Gastrocnemius medialis (tissue), 4 donors: ENCODE measurements at regions not wholly inside any gene's neighbourhood (a gene's known extent, or its start where the extent isn't known, plus 50 kb on each side); places are given as distances from the start of the nearest gene placed in this dataset.

ENCODE experiments used
- ATAC-seq, 2 donors: fragments of 150-250 bp; one replicate each; pipeline ENCODE4 v1.9.1; 2016
- DNase-seq, 2 donors: peaks; one replicate each; pipeline ENCODE4 v3.0.0-alpha.2; 2019
- H3K27ac ChIP-seq, 4 donors: fragments of 200-600 bp; sonication (generic); 1 replicate in 1 of 4; 2 replicates in 3 of 4; pipeline ENCODE4 v1.5.1; 2016 to 2018; ENCODE audit warnings: mild to moderate bottlenecking in 2 of 4, moderate library complexity in 1 of 4
- H3K27me3 ChIP-seq, 3 donors: fragments of 200-600 bp; sonication (generic) in 2 of 3; 1 replicate in 1 of 3; 2 replicates in 2 of 3; pipeline versions ENCODE4 v1.5.1 to v1.6.0; 2016 to 2019; ENCODE audit warnings: mild to moderate bottlenecking in 1 of 3, moderate library complexity in 1 of 3
- H3K36me3 ChIP-seq, 2 donors: fragments of 200-600 bp; sonication (generic) in 1 of 2; one replicate each; pipeline ENCODE4 v1.5.1; 2017 to 2018
- H3K4me1 ChIP-seq, 2 donors: fragments of 200-600 bp; sonication (generic) in 1 of 2; one replicate each; pipeline ENCODE4 v1.5.1; 2016 to 2017; ENCODE audit warnings: mild to moderate bottlenecking in 2 of 2
- H3K4me3 ChIP-seq, 4 donors: fragments of 200-600 bp; sonication (generic) in 3 of 4; 1 replicate in 1 of 4; 2 replicates in 3 of 4; pipeline ENCODE4 v1.5.1; 2016 to 2019; ENCODE audit warnings: mild to moderate bottlenecking in 2 of 4
- H3K9me3 ChIP-seq, 3 donors: fragments of 200-600 bp; sonication (generic) in 2 of 3; 1 replicate in 1 of 3; 2 replicates in 2 of 3; pipeline ENCODE4 v1.5.1; 2016 to 2019
- POLR2A ChIP-seq, 2 donors: fragments of 450-650 bp; IDR thresholded peaks; one replicate each; pipeline ENCODE4 v1.6.1; 2017; ENCODE audit warnings: antibody characterized with exemption in 2 of 2, mild to moderate bottlenecking in 2 of 2, moderate library complexity in 2 of 2
- in situ Hi-C, 4 donors: fragments of 200-750 bp; cut with MboI; loops; one replicate each; pipeline versions ENCODE4 v1.15.0 to v1.8.0; 2017; ENCODE audit warnings: low sequenced_read_pairs in 4 of 4
- intact Hi-C: fragments of 100-400 bp; cut with DNase I; formaldehyde crosslinking; loops from one replicate; pipeline ENCODE4 v1.15.1; 2023; ENCODE audit warnings: low total_unique reads
- TF ChIP-seq, protein P1 (sequence below), 5 experiments: fragments of 450-650 bp in 3 of 5; fragments of 200-600 bp in 2 of 5; sonication (generic) in 2 of 5; IDR thresholded peaks in 4 of 5; conservative IDR thresholded peaks in 1 of 5; 1 replicate in 4 of 5; 2 replicates in 1 of 5; pipeline ENCODE4 v1.5.1; 2016 to 2019; ENCODE audit warnings: antibody characterized with exemption in 5 of 5, mild to moderate bottlenecking in 3 of 5, moderate library complexity in 3 of 5

DNA sequence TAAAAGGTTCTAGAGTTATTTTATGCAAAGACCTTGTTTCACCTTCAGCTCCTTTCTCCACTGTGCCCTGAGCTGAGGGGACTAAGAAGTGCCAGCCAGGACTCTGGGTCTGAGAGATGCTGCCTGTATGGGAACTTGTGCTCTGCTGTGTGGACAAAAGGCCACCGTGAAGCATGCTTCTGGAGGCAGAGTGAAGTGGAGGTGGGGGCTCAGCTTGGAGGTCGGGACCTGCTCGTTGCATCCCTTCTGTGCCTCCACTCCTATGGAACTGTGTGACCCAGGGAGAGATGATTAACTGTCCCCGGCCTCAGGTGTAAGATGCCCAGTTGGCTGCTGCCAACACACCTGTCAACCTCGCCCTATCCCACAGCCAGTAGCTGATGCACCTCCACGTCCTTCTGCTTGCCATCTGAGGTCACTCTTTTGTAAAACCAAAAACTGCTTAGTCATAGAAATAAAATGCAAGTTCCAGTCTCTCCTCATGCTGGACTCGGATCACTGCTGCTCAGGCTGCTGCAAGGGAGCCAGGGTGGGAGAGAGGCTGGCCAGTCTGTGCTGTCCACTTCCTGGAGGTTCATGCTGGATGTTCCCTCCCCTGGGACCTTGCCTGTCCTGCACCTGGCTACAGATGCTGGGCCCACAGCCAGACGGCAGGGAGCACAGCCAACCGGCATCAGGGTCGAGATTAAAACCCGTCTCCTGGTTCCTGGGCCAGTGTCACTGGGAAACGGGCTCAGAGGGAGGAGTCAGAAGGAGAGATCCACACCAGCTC lies 113.2 kb downstream of the ACKR3 start:
- Histone ChIP-seq H3K36me3 (no peaks in the 10 kb centered on the region), H3K27me3 (no peaks in the 10 kb centered on the region), H3K4me3 (no peak overlapping the region), H3K4me1 (no peaks in the 10 kb centered on the region), H3K27ac (no peak overlapping the region), H3K9me3 (no peaks in the 10 kb centered on the region)
- intact Hi-C loops (no loop called here), in situ Hi-C loops (no loop called here)
- TF ChIP-seq, protein P1, sequence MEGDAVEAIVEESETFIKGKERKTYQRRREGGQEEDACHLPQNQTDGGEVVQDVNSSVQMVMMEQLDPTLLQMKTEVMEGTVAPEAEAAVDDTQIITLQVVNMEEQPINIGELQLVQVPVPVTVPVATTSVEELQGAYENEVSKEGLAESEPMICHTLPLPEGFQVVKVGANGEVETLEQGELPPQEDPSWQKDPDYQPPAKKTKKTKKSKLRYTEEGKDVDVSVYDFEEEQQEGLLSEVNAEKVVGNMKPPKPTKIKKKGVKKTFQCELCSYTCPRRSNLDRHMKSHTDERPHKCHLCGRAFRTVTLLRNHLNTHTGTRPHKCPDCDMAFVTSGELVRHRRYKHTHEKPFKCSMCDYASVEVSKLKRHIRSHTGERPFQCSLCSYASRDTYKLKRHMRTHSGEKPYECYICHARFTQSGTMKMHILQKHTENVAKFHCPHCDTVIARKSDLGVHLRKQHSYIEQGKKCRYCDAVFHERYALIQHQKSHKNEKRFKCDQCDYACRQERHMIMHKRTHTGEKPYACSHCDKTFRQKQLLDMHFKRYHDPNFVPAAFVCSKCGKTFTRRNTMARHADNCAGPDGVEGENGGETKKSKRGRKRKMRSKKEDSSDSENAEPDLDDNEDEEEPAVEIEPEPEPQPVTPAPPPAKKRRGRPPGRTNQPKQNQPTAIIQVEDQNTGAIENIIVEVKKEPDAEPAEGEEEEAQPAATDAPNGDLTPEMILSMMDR (IDR thresholded peaks at IDR 0.05 in 4 of 5, conservative IDR thresholded peaks at IDR 0.05 in 1 of 5): no peak
- no peak for TF ChIP-seq POLR2A (IDR thresholded peaks at IDR 0.05)
- ATAC-seq (no peak), DNase-seq (no peak)

DNA sequence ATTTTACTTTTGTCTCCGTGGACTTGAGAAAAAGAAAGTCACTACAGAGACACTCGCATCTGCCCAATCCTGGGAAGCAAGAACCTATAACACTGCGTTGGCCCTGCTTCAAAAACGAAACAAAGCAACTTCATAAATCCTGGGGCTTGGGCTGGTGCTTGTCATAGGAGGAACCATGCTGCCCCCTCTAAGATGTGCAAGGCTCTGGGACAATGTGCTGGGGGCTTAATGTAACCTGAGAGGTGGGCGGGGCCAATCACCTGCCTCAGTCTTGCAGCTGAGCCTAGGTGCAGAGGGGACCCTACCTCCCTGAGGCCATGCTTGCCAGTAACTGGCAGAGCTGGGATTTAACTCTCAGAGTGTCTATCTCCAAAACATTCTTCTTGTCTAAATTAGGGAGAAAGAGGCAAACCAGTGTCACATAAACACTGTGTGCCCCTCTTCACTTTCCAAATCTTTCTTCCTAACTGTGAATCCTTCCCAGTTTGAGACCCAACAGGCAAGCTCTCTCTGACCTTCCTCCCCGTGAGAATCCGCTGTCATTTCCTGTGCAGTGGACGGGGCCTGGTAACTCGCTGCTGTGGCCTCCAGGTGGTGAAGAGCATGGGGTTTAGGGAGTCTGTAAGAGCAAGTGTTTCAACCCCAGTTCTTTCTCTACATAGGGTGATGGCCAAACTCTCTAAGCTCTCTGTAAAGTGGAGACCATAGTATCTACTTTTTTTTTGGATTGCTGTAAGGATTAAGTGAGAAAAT lies 115.1 kb downstream of the ACKR3 start:
- H3K9me3 ChIP-seq: no peaks in the 10 kb centered on the region
- peaks cover 0 to 5% of the 10 kb centered on the region in 2 donors for H3K4me1 ChIP-seq
- no peak overlapping the region for H3K27ac ChIP-seq
- TF ChIP-seq POLR2A (IDR thresholded peaks at IDR 0.05): no peak
- TF ChIP-seq, protein P1 (IDR thresholded peaks at IDR 0.05 in 4 of 5, conservative IDR thresholded peaks at IDR 0.05 in 1 of 5): no peak
- H3K4me3 ChIP-seq: no peak overlapping the region
- no peak for ATAC-seq
- no peaks in the 10 kb centered on the region for H3K27me3 ChIP-seq
- intact Hi-C loops (no loop called here), in situ Hi-C loops (no loop called here)
- H3K36me3 ChIP-seq: no peaks in the 10 kb centered on the region
- no peak for DNase-seq

DNA sequence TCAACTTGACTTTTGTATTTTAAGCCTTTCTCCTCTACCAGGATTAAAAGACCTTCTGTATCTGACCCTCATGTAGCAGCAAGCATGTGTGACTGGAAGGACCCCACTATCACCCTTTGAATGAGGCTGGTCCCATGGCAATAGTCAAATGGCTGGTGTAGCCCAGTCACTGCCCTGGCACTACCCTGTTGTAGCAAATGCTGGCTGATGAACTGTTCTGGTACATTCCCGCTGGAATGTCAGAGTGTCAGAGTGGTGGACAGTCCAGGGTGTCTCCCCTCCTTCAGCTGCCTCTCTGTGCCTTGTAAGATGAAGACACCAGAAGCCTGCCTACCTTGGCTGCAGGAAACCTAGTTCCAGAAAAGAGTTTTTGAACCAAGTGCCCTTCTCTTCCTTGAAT lies 115.7 kb downstream of the ACKR3 start:
- H3K4me1 ChIP-seq: peaks cover 0 to 5% of the 10 kb centered on the region in 2 donors
- H3K9me3 ChIP-seq: no peaks in the 10 kb centered on the region
- no peaks in the 10 kb centered on the region for H3K36me3 ChIP-seq
- in situ Hi-C loops (no loop called here), intact Hi-C loops (no loop called here)
- ATAC-seq: no peak
- H3K27me3 ChIP-seq: no peaks in the 10 kb centered on the region
- no peak overlapping the region for H3K4me3 ChIP-seq
- DNase-seq: no peak
- TF ChIP-seq, protein P1 (IDR thresholded peaks at IDR 0.05 in 4 of 5, conservative IDR thresholded peaks at IDR 0.05 in 1 of 5): no peak
- no peak for TF ChIP-seq POLR2A (IDR thresholded peaks at IDR 0.05)
- H3K27ac ChIP-seq: no peak overlapping the region

DNA sequence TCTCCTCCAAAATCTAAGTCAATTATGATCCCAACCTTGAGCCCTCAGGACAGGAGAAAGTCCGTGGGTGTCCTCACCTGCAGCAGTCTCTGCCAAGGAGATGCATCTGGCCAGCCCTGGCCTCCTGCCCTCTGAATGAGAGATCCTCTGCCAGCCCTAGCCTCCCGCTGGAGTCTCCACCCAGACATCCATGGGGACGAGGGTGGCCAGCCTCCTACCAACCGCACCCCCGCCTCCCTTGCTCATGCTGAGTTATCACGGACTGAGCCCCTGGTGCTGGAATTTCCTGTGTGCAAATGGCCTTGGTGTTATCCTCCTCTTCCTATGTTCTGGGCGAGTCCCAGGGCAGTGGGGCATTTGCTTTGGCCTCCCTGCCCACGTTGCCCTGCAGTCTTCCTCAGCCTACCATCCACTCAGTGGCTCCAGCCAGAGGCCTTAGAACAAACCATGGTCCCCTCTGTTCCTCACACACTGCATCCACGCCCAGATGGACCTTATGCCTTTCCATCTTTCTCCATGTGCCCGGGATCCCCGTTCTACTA lies 116.4 kb downstream of the ACKR3 start:
- Histone ChIP-seq H3K9me3 (no peaks in the 10 kb centered on the region), H3K27me3 (no peaks in the 10 kb centered on the region), H3K4me1 (peaks cover 0 to 5% of the 10 kb centered on the region in 2 donors), H3K4me3 (no peak overlapping the region), H3K27ac (no peak overlapping the region), H3K36me3 (no peaks in the 10 kb centered on the region)
- DNase-seq (no peak), ATAC-seq (no peak)
- intact Hi-C loops: no loop called here
- in situ Hi-C loops: no loop called here
- TF ChIP-seq, protein P1 (IDR thresholded peaks at IDR 0.05 in 4 of 5, conservative IDR thresholded peaks at IDR 0.05 in 1 of 5): no peak
- TF ChIP-seq POLR2A (IDR thresholded peaks at IDR 0.05): no peak
